ENCODE measurements at regions not wholly inside any gene's neighbourhood (a gene's known extent, or its start where the extent isn't known, plus 50 kb on each side); places are given as distances from the start of the nearest gene placed in this dataset.

DNA sequence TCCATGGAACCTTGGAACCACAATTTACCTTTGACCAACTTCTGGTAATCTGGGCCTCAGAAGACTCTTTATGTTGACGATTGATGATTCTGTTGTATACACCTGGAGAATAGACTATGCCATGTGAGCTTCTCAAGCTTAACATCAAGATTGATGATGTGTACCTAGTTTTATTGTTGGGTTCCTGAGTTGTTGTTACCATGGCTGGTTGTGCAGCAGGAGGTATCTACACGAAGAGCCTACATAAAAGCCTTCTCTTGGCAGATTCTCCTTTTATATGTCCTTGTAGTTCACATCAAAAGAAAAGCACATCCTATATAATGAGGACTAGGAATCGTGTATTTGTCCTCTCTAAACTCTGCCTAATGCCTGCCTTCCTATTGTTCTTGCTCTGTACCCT, 272.0 kb downstream of the DTHD1 start:
- Histone ChIP-seq H3K36me3 (no peaks in the 10 kb centered on the region), H3K27me3 (no peaks in the 10 kb centered on the region), H3K4me1 (no peaks in the 10 kb centered on the region), H3K9me3 (no peaks in the 10 kb centered on the region), H3K27ac (no peak overlapping the region), H3K4me3 (no peak overlapping the region)
- DNase-seq (no peak), ATAC-seq (no peak), FAIRE-seq (no peak)
- TF ChIP-seq, protein P1, sequence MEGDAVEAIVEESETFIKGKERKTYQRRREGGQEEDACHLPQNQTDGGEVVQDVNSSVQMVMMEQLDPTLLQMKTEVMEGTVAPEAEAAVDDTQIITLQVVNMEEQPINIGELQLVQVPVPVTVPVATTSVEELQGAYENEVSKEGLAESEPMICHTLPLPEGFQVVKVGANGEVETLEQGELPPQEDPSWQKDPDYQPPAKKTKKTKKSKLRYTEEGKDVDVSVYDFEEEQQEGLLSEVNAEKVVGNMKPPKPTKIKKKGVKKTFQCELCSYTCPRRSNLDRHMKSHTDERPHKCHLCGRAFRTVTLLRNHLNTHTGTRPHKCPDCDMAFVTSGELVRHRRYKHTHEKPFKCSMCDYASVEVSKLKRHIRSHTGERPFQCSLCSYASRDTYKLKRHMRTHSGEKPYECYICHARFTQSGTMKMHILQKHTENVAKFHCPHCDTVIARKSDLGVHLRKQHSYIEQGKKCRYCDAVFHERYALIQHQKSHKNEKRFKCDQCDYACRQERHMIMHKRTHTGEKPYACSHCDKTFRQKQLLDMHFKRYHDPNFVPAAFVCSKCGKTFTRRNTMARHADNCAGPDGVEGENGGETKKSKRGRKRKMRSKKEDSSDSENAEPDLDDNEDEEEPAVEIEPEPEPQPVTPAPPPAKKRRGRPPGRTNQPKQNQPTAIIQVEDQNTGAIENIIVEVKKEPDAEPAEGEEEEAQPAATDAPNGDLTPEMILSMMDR (IDR thresholded peaks at IDR 0.05): no peak
- WGBS, 2 donors: 40 to 53% methylated on average over 3 of the region's 3 CpGs
- intact Hi-C loops (cut with DNase I): no loop called here

DNA sequence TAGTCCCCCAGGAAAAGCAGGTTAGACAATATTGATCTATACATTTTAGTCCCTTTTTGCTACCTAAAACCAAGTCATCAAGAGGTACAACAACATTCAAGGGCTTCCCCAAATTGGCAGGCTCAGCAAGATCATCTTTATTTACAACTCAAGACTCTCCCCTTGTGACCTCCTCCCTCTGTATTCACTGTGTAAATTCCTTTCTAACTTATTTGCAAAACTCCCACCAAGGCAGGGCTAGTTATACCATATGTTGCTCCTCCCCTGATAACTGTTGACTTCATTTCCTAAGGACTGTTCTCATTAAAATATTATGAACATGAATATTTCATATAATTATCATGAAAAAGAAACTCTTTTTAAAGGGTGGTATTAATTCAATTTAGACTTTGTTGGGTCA, 275.6 kb downstream of the DTHD1 start:
- H3K27ac ChIP-seq: no peak overlapping the region
- H3K9me3 ChIP-seq: no peaks in the 10 kb centered on the region
- intact Hi-C loops (cut with DNase I): no loop called here
- H3K4me1 ChIP-seq: no peaks in the 10 kb centered on the region
- H3K36me3 ChIP-seq: no peaks in the 10 kb centered on the region
- TF ChIP-seq, protein P1 (IDR thresholded peaks at IDR 0.05): no peak
- no peak for FAIRE-seq
- no peak overlapping the region for H3K4me3 ChIP-seq
- no peak for DNase-seq
- no peaks in the 10 kb centered on the region for H3K27me3 ChIP-seq
- no peak for ATAC-seq

DNA sequence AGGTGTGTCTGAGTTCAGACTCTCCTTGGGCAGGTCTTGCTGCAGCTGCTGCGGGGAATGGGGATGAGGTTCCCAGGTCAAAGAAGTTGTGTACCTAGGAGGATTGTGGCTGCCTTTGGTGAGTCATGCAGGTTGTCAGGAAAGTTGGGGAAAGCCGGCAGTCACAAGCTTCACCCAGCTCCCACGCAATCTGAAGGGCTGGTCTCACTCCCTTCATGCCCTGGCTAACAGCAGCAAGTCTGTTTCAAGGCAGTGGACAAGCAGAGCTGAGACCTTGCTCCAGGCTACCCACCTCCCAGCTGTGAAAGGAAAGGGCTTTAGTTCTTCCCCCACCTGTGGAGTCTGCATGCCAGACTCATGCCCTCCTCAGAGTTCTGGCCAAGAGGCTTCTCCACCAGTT, 287.2 kb downstream of the DTHD1 start:
- no peak for DNase-seq
- no peaks in the 10 kb centered on the region for H3K36me3 ChIP-seq
- FAIRE-seq: no peak
- H3K4me3 ChIP-seq: no peak overlapping the region
- H3K9me3 ChIP-seq: no peaks in the 10 kb centered on the region
- no peak for ATAC-seq
- H3K4me1 ChIP-seq: no peaks in the 10 kb centered on the region
- no peak overlapping the region for H3K27ac ChIP-seq
- intact Hi-C loops (cut with DNase I): no loop called here
- 73 to 75% methylated on average over 3 of the region's 3 CpGs for WGBS, 2 donors
- TF ChIP-seq, protein P1 (IDR thresholded peaks at IDR 0.05): no peak
- no peaks in the 10 kb centered on the region for H3K27me3 ChIP-seq

GRCh38 chr4:36573441-36573840, 292.0 kb downstream of the DTHD1 start:
- FAIRE-seq: no peak
- WGBS, 2 donors: 77 to 85% methylated on average over 4 of the region's 4 CpGs
- no peak for DNase-seq
- Histone ChIP-seq H3K4me3 (no peak overlapping the region), H3K27ac (no peak overlapping the region), H3K36me3 (no peaks in the 10 kb centered on the region), H3K27me3 (no peaks in the 10 kb centered on the region), H3K9me3 (no peaks in the 10 kb centered on the region), H3K4me1 (no peaks in the 10 kb centered on the region)
- TF ChIP-seq, protein P1 (IDR thresholded peaks at IDR 0.05): no peak
- ATAC-seq: no peak
- intact Hi-C loops (cut with DNase I): no loop called here

GRCh38 chr4:36574816-36575215, 293.4 kb downstream of the DTHD1 start:
- Histone ChIP-seq H3K36me3 (no peaks in the 10 kb centered on the region), H3K4me3 (no peak overlapping the region), H3K4me1 (no peaks in the 10 kb centered on the region), H3K9me3 (no peaks in the 10 kb centered on the region), H3K27me3 (no peaks in the 10 kb centered on the region), H3K27ac (no peak overlapping the region)
- ATAC-seq (no peak), DNase-seq (no peak), FAIRE-seq (no peak)
- 79 to 88% methylated on average over 1 of the region's 1 CpG for WGBS, 2 donors
- intact Hi-C loops (cut with DNase I): no loop called here
- TF ChIP-seq, protein P1 (IDR thresholded peaks at IDR 0.05): no peak
